LNCAP (cell line): ENCODE measurements at regions not wholly inside any gene's neighbourhood (a gene's known extent, or its start where the extent isn't known, plus 50 kb on each side); places are given as distances from the start of the nearest gene placed in this dataset.

Experiments
- CTCF ChIP-seq: fragments of 450-650 bp; IDR thresholded peaks from 2 replicates; pipeline ENCODE4 v1.5.1; 2017; ENCODE audit warnings: mild to moderate bottlenecking

- TF ChIP-seq CTCF: no peak
Observed at GRCh38 chr11:95455228-95455970, 224.4 kb upstream of the SESN3 start.

- TF ChIP-seq CTCF: no peak
Observed at GRCh38 chr11:95453616-95454171, 222.7 kb upstream of the SESN3 start.

GRCh38 chr11:95451682-95452081 is 220.7 kb upstream of the SESN3 start:
- TF ChIP-seq CTCF: no peak

GRCh38 chr11:95451261-95451660 is 220.3 kb upstream of the SESN3 start:
- no peak for TF ChIP-seq CTCF

- TF ChIP-seq CTCF: no peak
Observed at GRCh38 chr11:95450547-95451123, 219.6 kb upstream of the SESN3 start.

GRCh38 chr11:95445746-95446333 is 214.8 kb upstream of the SESN3 start:
- no peak for TF ChIP-seq CTCF

GRCh38 chr11:95444309-95445241 is 213.6 kb upstream of the SESN3 start:
- TF ChIP-seq CTCF: no peak
